ENCODE measurements at regions not wholly inside any gene's neighbourhood (a gene's known extent, or its start where the extent isn't known, plus 50 kb on each side); places are given as distances from the start of the nearest gene placed in this dataset.
"Not testable (repeated sequence)": the region's sequence is repeated elsewhere in the genome, so short reads cannot be mapped to it uniquely, and the experiment has no call there.

- Histone ChIP-seq H3K27ac (ENCODE audit: low read depth, low read length) (no peak overlapping the region), H3K27me3 (ENCODE audit: control insufficient read depth in 5 of 5, insufficient read depth in 4 of 5, low read length in 5 of 5) (peaks cover 3 to 15% (median 10%) of the 10 kb centered on the region in 5 donors), H3K9me3 (ENCODE audit: control insufficient read depth in 5 of 5, low read length in 5 of 5) (peaks cover 0 to 8% (median 4%) of the 10 kb centered on the region in 5 donors), H3K4me1 (ENCODE audit: control insufficient read depth in 5 of 5, insufficient read depth in 5 of 5, low read length in 5 of 5) (no peaks in the 10 kb centered on the region), H3K4me3 (ENCODE audit: low read depth in 1 of 5, low read length in 5 of 5) (no peak overlapping the region), H3K36me3 (ENCODE audit: control insufficient read depth in 5 of 5, insufficient read depth in 5 of 5, low read length in 5 of 5) (no peaks in the 10 kb centered on the region), H3K9ac (ENCODE audit: low read length in 5 of 5) (no peak overlapping the region)
Observed at GRCh38 chr12:115872919-115873357, 404.6 kb downstream of the MED13L start.

GRCh38 chr12:115872212-115872611 lies 405.3 kb downstream of the MED13L start:
- Histone ChIP-seq H3K27me3 (ENCODE audit: control insufficient read depth in 5 of 5, insufficient read depth in 4 of 5, low read length in 5 of 5) (peaks cover 3 to 20% (median 10%) of the 10 kb centered on the region in 5 donors), H3K4me1 (ENCODE audit: control insufficient read depth in 5 of 5, insufficient read depth in 5 of 5, low read length in 5 of 5) (no peaks in the 10 kb centered on the region), H3K9me3 (ENCODE audit: control insufficient read depth in 5 of 5, low read length in 5 of 5) (peaks cover 0 to 4% (median 3%) of the 10 kb centered on the region in 5 donors), H3K36me3 (ENCODE audit: control insufficient read depth in 5 of 5, insufficient read depth in 5 of 5, low read length in 5 of 5) (no peaks in the 10 kb centered on the region), H3K27ac (ENCODE audit: low read depth, low read length) (no peak overlapping the region), H3K4me3 (ENCODE audit: low read depth in 1 of 5, low read length in 5 of 5) (no peak overlapping the region), H3K9ac (ENCODE audit: low read length in 5 of 5) (no peak overlapping the region)

GRCh38 chr12:115871714-115872113 lies 405.8 kb downstream of the MED13L start:
- Histone ChIP-seq H3K4me3 (ENCODE audit: low read depth in 1 of 5, low read length in 5 of 5) (no peak overlapping the region), H3K36me3 (ENCODE audit: control insufficient read depth in 5 of 5, insufficient read depth in 5 of 5, low read length in 5 of 5) (no peaks in the 10 kb centered on the region), H3K9me3 (ENCODE audit: control insufficient read depth in 5 of 5, low read length in 5 of 5) (no peaks in the 10 kb centered on the region), H3K27me3 (ENCODE audit: control insufficient read depth in 5 of 5, insufficient read depth in 4 of 5, low read length in 5 of 5) (peaks cover 3 to 20% (median 10%) of the 10 kb centered on the region in 5 donors), H3K27ac (ENCODE audit: low read depth, low read length) (no peak overlapping the region), H3K9ac (ENCODE audit: low read length in 5 of 5) (no peak overlapping the region), H3K4me1 (ENCODE audit: control insufficient read depth in 5 of 5, insufficient read depth in 5 of 5, low read length in 5 of 5) (no peaks in the 10 kb centered on the region)

GRCh38 chr12:115870510-115870909 lies 407.0 kb downstream of the MED13L start:
- H3K9ac ChIP-seq (ENCODE audit: low read length in 5 of 5), result no peak overlapping the region
- no peaks in the 10 kb centered on the region for H3K36me3 ChIP-seq (ENCODE audit: control insufficient read depth in 5 of 5, insufficient read depth in 5 of 5, low read length in 5 of 5)
- peaks cover 3 to 20% (median 10%) of the 10 kb centered on the region in 5 donors for H3K27me3 ChIP-seq (ENCODE audit: control insufficient read depth in 5 of 5, insufficient read depth in 4 of 5, low read length in 5 of 5)
- no peaks in the 10 kb centered on the region for H3K4me1 ChIP-seq (ENCODE audit: control insufficient read depth in 5 of 5, insufficient read depth in 5 of 5, low read length in 5 of 5)
- H3K9me3 ChIP-seq (ENCODE audit: control insufficient read depth in 5 of 5, low read length in 5 of 5), result no peaks in the 10 kb centered on the region
- no peak overlapping the region for H3K27ac ChIP-seq (ENCODE audit: low read depth, low read length)
- no peak overlapping the region for H3K4me3 ChIP-seq (ENCODE audit: low read depth in 1 of 5, low read length in 5 of 5)

- Histone ChIP-seq H3K27ac (ENCODE audit: low read depth, low read length) (no peak overlapping the region), H3K27me3 (ENCODE audit: control insufficient read depth in 5 of 5, insufficient read depth in 4 of 5, low read length in 5 of 5) (peaks cover 3 to 20% (median 10%) of the 10 kb centered on the region in 5 donors), H3K9ac (ENCODE audit: low read length in 5 of 5) (no peak overlapping the region), H3K4me1 (ENCODE audit: control insufficient read depth in 5 of 5, insufficient read depth in 5 of 5, low read length in 5 of 5) (no peaks in the 10 kb centered on the region), H3K36me3 (ENCODE audit: control insufficient read depth in 5 of 5, insufficient read depth in 5 of 5, low read length in 5 of 5) (no peaks in the 10 kb centered on the region), H3K9me3 (ENCODE audit: control insufficient read depth in 5 of 5, low read length in 5 of 5) (no peaks in the 10 kb centered on the region), H3K4me3 (ENCODE audit: low read depth in 1 of 5, low read length in 5 of 5) (no peak overlapping the region)
Observed at GRCh38 chr12:115870021-115870420, 407.5 kb downstream of the MED13L start.

- Histone ChIP-seq H3K27ac (ENCODE audit: low read depth, low read length) (no peak overlapping the region), H3K9me3 (ENCODE audit: control insufficient read depth in 5 of 5, low read length in 5 of 5) (no peaks in the 10 kb centered on the region), H3K36me3 (ENCODE audit: control insufficient read depth in 5 of 5, insufficient read depth in 5 of 5, low read length in 5 of 5) (no peaks in the 10 kb centered on the region), H3K9ac (ENCODE audit: low read length in 5 of 5) (no peak overlapping the region), H3K4me3 (ENCODE audit: low read depth in 1 of 5, low read length in 5 of 5) (no peak overlapping the region), H3K4me1 (ENCODE audit: control insufficient read depth in 5 of 5, insufficient read depth in 5 of 5, low read length in 5 of 5) (peaks cover 0 to 3% (median under 1%) of the 10 kb centered on the region in 5 donors), H3K27me3 (ENCODE audit: control insufficient read depth in 5 of 5, insufficient read depth in 4 of 5, low read length in 5 of 5) (peaks cover 3 to 20% (median 10%) of the 10 kb centered on the region in 5 donors)
Observed at GRCh38 chr12:115869604-115870003, 407.9 kb downstream of the MED13L start.

GRCh38 chr12:115868624-115869023 lies 408.9 kb downstream of the MED13L start:
- Histone ChIP-seq H3K4me1 (ENCODE audit: control insufficient read depth in 5 of 5, insufficient read depth in 5 of 5, low read length in 5 of 5) (peaks cover 0 to 6% (median 3%) of the 10 kb centered on the region in 5 donors), H3K9me3 (ENCODE audit: control insufficient read depth in 5 of 5, low read length in 5 of 5) (peaks cover 0 to 4% (median 0%) of the 10 kb centered on the region in 5 donors), H3K4me3 (ENCODE audit: low read depth in 1 of 5, low read length in 5 of 5) (no peak overlapping the region), H3K36me3 (ENCODE audit: control insufficient read depth in 5 of 5, insufficient read depth in 5 of 5, low read length in 5 of 5) (no peaks in the 10 kb centered on the region), H3K9ac (ENCODE audit: low read length in 5 of 5) (no peak overlapping the region), H3K27ac (ENCODE audit: low read depth, low read length) (no peak overlapping the region), H3K27me3 (ENCODE audit: control insufficient read depth in 5 of 5, insufficient read depth in 4 of 5, low read length in 5 of 5) (peaks cover 3 to 20% (median 10%) of the 10 kb centered on the region in 5 donors)

- Histone ChIP-seq H3K4me1 (ENCODE audit: control insufficient read depth in 5 of 5, insufficient read depth in 5 of 5, low read length in 5 of 5) (peaks cover 0 to 6% (median 3%) of the 10 kb centered on the region in 5 donors), H3K9ac (ENCODE audit: low read length in 5 of 5) (no peak overlapping the region), H3K4me3 (ENCODE audit: low read depth in 1 of 5, low read length in 5 of 5) (no peak overlapping the region), H3K27ac (ENCODE audit: low read depth, low read length) (no peak overlapping the region), H3K9me3 (ENCODE audit: control insufficient read depth in 5 of 5, low read length in 5 of 5) (peaks cover 0 to 4% (median 0%) of the 10 kb centered on the region in 5 donors), H3K36me3 (ENCODE audit: control insufficient read depth in 5 of 5, insufficient read depth in 5 of 5, low read length in 5 of 5) (no peaks in the 10 kb centered on the region), H3K27me3 (ENCODE audit: control insufficient read depth in 5 of 5, insufficient read depth in 4 of 5, low read length in 5 of 5) (peaks cover 3 to 20% (median 10%) of the 10 kb centered on the region in 5 donors)
Observed at GRCh38 chr12:115867854-115868253, 409.6 kb downstream of the MED13L start.

GRCh38 chr12:115866909-115867525 lies 410.5 kb downstream of the MED13L start:
- peaks cover 0 to 4% (median 0%) of the 10 kb centered on the region in 5 donors for H3K9me3 ChIP-seq (ENCODE audit: control insufficient read depth in 5 of 5, low read length in 5 of 5)
- no peak overlapping the region for H3K9ac ChIP-seq (ENCODE audit: low read length in 5 of 5)
- H3K4me3 ChIP-seq (ENCODE audit: low read depth in 1 of 5, low read length in 5 of 5), result no peak overlapping the region
- peaks cover 3 to 19% (median 8%) of the 10 kb centered on the region in 5 donors for H3K27me3 ChIP-seq (ENCODE audit: control insufficient read depth in 5 of 5, insufficient read depth in 4 of 5, low read length in 5 of 5)
- H3K4me1 ChIP-seq (ENCODE audit: control insufficient read depth in 5 of 5, insufficient read depth in 5 of 5, low read length in 5 of 5), result peaks cover 0 to 6% (median 3%) of the 10 kb centered on the region in 5 donors
- H3K36me3 ChIP-seq (ENCODE audit: control insufficient read depth in 5 of 5, insufficient read depth in 5 of 5, low read length in 5 of 5), result no peaks in the 10 kb centered on the region
- H3K27ac ChIP-seq (ENCODE audit: low read depth, low read length), result no peak overlapping the region

GRCh38 chr12:115866281-115866680 lies 411.2 kb downstream of the MED13L start:
- not testable (repeated sequence) for H3K4me1 ChIP-seq (ENCODE audit: control insufficient read depth in 5 of 5, insufficient read depth in 5 of 5, low read length in 5 of 5); H3K9me3 ChIP-seq (ENCODE audit: control insufficient read depth in 5 of 5, low read length in 5 of 5); H3K36me3 ChIP-seq (ENCODE audit: control insufficient read depth in 5 of 5, insufficient read depth in 5 of 5, low read length in 5 of 5); H3K9ac ChIP-seq (ENCODE audit: low read length in 5 of 5); H3K27ac ChIP-seq (ENCODE audit: low read depth, low read length); H3K4me3 ChIP-seq (ENCODE audit: low read depth in 1 of 5, low read length in 5 of 5)
- peaks cover 3 to 17% (median 8%) of the 10 kb centered on the region in 5 donors for H3K27me3 ChIP-seq (ENCODE audit: control insufficient read depth in 5 of 5, insufficient read depth in 4 of 5, low read length in 5 of 5)
